ENCODE measurements at regions not wholly inside any gene's neighbourhood (a gene's known extent, or its start where the extent isn't known, plus 50 kb on each side); places are given as distances from the start of the nearest gene placed in this dataset.

DNA sequence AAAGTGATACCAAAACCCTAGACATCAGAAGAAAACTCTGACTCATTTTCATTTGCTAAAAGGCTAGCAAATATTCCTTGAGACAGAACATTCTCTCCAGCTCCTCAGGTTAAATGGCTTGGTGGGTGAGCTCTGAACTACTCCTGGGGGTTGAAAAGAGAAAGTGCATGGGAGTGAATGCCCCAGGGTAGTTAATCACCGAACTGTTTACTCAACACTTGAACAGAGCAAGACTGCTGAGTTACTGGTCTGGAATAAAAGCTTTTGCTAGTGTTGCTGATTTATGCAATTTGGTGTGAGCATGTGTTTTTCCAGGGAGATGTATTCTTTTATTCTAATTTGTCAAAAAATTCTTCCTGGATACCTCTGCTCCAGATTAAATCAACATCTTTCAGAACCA lies 88.3 kb upstream of the PRDM9 start:
- TF ChIP-seq CTCF (conservative IDR thresholded peaks at IDR 0.05) (no peak), ZFX (IDR thresholded peaks at IDR 0.05) (no peak)
